ENCODE measurements at regions not wholly inside any gene's neighbourhood (a gene's known extent, or its start where the extent isn't known, plus 50 kb on each side); places are given as distances from the start of the nearest gene placed in this dataset.

GRCh38 chr1:29856340-29857114 lies 620.2 kb downstream of the PTPRU start:
- no peak overlapping the region for H3K4me3 ChIP-seq (ENCODE audit: low read depth, low read length)
- H3K36me3 ChIP-seq (ENCODE audit: control insufficient read depth, insufficient read depth, low read length) = no peaks in the 10 kb centered on the region
- no peak for TF ChIP-seq CTCF (IDR thresholded peaks at IDR 0.05; ENCODE audit: insufficient read depth, low read length, poor library complexity, severe bottlenecking)
- no peaks in the 10 kb centered on the region for H3K27me3 ChIP-seq (ENCODE audit: control insufficient read depth, insufficient read depth, low read length)
- DNase-seq (ENCODE audit: low read depth) = no peak

- no peak for TF ChIP-seq CTCF (IDR thresholded peaks at IDR 0.05; ENCODE audit: insufficient read depth, low read length, poor library complexity, severe bottlenecking)
- H3K27me3 ChIP-seq (ENCODE audit: control insufficient read depth, insufficient read depth, low read length) = no peaks in the 10 kb centered on the region
- H3K36me3 ChIP-seq (ENCODE audit: control insufficient read depth, insufficient read depth, low read length) = no peaks in the 10 kb centered on the region
- no peak for DNase-seq (ENCODE audit: low read depth)
- no peak overlapping the region for H3K4me3 ChIP-seq (ENCODE audit: low read depth, low read length)
These were observed 619.3 kb downstream of the PTPRU start for GRCh38 chr1:29855561-29856160.

GRCh38 chr1:29854700-29855276 lies 618.5 kb downstream of the PTPRU start:
- no peaks in the 10 kb centered on the region for H3K27me3 ChIP-seq (ENCODE audit: control insufficient read depth, insufficient read depth, low read length)
- no peak for TF ChIP-seq CTCF (IDR thresholded peaks at IDR 0.05; ENCODE audit: insufficient read depth, low read length, poor library complexity, severe bottlenecking)
- no peak overlapping the region for H3K4me3 ChIP-seq (ENCODE audit: low read depth, low read length)
- no peaks in the 10 kb centered on the region for H3K36me3 ChIP-seq (ENCODE audit: control insufficient read depth, insufficient read depth, low read length)
- no peak for DNase-seq (ENCODE audit: low read depth)

GRCh38 chr1:29853716-29854330 lies 617.5 kb downstream of the PTPRU start:
- no peak overlapping the region for H3K4me3 ChIP-seq (ENCODE audit: low read depth, low read length)
- DNase-seq (ENCODE audit: low read depth) = no peak
- no peaks in the 10 kb centered on the region for H3K27me3 ChIP-seq (ENCODE audit: control insufficient read depth, insufficient read depth, low read length)
- TF ChIP-seq CTCF (IDR thresholded peaks at IDR 0.05; ENCODE audit: insufficient read depth, low read length, poor library complexity, severe bottlenecking) = no peak
- no peaks in the 10 kb centered on the region for H3K36me3 ChIP-seq (ENCODE audit: control insufficient read depth, insufficient read depth, low read length)

- TF ChIP-seq CTCF (IDR thresholded peaks at IDR 0.05; ENCODE audit: insufficient read depth, low read length, poor library complexity, severe bottlenecking) = no peak
- no peak overlapping the region for H3K4me3 ChIP-seq (ENCODE audit: low read depth, low read length)
- H3K36me3 ChIP-seq (ENCODE audit: control insufficient read depth, insufficient read depth, low read length) = no peaks in the 10 kb centered on the region
- no peak for DNase-seq (ENCODE audit: low read depth)
- H3K27me3 ChIP-seq (ENCODE audit: control insufficient read depth, insufficient read depth, low read length) = no peaks in the 10 kb centered on the region
These were observed 615.9 kb downstream of the PTPRU start for GRCh38 chr1:29852248-29852647.

Measured in kidney epithelial cell (primary cell).